ENCODE measurements at regions not wholly inside any gene's neighbourhood (a gene's known extent, or its start where the extent isn't known, plus 50 kb on each side); places are given as distances from the start of the nearest gene placed in this dataset.

DNA sequence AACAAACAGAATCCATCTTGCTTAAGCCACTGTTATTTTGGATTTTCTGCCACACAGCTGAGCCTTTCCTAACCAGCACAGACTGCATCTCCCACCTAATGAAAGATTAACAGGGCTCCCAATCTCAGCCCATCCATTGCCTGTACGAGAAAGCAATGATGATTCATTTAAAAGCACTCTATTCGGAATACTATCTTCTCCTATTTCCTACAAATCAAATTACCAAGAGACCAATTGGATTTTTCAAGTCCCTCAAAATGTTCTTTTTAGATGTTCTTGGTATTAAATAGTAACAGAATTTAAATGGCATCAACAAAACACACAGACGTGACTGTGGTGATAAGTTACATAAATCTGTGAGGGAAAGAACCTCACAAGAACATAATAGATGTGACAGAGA is 324.1 kb downstream of the AGTPBP1 start:
- TF ChIP-seq, protein P1, sequence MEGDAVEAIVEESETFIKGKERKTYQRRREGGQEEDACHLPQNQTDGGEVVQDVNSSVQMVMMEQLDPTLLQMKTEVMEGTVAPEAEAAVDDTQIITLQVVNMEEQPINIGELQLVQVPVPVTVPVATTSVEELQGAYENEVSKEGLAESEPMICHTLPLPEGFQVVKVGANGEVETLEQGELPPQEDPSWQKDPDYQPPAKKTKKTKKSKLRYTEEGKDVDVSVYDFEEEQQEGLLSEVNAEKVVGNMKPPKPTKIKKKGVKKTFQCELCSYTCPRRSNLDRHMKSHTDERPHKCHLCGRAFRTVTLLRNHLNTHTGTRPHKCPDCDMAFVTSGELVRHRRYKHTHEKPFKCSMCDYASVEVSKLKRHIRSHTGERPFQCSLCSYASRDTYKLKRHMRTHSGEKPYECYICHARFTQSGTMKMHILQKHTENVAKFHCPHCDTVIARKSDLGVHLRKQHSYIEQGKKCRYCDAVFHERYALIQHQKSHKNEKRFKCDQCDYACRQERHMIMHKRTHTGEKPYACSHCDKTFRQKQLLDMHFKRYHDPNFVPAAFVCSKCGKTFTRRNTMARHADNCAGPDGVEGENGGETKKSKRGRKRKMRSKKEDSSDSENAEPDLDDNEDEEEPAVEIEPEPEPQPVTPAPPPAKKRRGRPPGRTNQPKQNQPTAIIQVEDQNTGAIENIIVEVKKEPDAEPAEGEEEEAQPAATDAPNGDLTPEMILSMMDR (IDR thresholded peaks at IDR 0.05; ENCODE audit: control insufficient read depth, extremely low read depth, insufficient read depth), result no peak
- no peak overlapping the region for H3K4me3 ChIP-seq (ENCODE audit: low read depth, low read length)
- DNase-seq (ENCODE audit: low read depth), result no peak

DNA sequence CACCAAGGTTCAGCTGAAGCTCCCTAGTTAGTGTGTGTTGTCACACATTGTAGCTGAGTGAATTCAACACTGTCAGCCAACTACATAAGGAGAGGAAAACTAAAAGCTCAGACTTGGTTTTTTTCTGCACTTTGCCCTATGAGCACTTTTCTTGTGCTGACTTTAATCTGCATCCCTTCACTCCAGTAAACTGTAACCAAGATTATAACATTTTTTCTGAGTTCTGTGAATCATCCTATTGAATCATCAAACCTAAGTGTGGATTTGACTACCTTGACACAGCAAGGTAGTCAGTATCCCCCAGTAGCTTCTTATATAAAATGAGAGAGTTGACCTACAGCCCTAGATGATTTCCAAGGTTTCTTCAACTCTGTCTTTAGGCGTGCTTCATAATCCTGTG is 325.0 kb downstream of the AGTPBP1 start:
- H3K4me3 ChIP-seq (ENCODE audit: low read depth, low read length), result no peak overlapping the region
- no peak for DNase-seq (ENCODE audit: low read depth)
- TF ChIP-seq, protein P1 (IDR thresholded peaks at IDR 0.05; ENCODE audit: control insufficient read depth, extremely low read depth, insufficient read depth), result no peak

DNA sequence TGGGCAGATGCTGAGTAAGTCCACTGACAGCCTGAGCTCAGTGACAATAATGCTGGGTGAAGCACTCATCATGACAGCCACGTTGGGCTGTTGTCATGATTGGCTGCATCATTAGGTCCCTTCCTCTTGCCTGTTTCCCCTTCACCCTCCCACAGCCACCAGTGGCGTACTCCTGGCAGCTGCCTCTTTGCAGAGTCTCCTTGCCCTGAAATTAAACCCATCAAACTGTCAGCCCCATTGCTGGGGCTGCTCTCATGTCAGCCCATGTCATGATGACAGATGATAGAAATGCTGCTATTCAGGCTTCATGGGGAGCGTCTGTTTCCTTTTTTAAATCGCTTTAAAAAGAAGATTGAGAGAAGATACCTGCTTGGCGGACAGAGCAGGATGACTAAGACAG is 327.4 kb downstream of the AGTPBP1 start:
- TF ChIP-seq, protein P1 (IDR thresholded peaks at IDR 0.05; ENCODE audit: control insufficient read depth, extremely low read depth, insufficient read depth), result no peak
- no peak for DNase-seq (ENCODE audit: low read depth)
- no peak overlapping the region for H3K4me3 ChIP-seq (ENCODE audit: low read depth, low read length)

DNA sequence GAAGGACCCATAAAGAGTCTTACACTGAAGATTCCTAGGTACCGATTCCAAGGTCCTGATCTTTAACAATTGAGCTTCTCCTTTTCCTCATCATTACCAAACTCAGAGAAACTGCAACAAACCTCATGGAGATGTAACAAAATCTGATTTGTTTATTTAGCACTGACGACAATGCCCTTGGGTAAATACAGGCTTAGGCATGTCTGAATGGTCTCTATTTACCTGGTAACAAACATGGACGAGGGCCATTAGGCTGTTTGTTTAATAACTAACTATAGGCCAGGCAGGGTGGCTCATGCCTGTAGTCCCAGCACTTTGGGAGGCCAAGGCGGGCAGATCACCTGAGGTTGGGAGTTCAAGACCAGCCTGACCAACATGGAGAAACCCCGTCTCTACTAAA is 333.3 kb downstream of the AGTPBP1 start:
- peak; percentile 88 for DNase-seq (ENCODE audit: low read depth)
- H3K4me3 ChIP-seq (ENCODE audit: low read depth, low read length), result no peak overlapping the region
- TF ChIP-seq, protein P1 (IDR thresholded peaks at IDR 0.05; ENCODE audit: control insufficient read depth, extremely low read depth, insufficient read depth), result no peak

DNA sequence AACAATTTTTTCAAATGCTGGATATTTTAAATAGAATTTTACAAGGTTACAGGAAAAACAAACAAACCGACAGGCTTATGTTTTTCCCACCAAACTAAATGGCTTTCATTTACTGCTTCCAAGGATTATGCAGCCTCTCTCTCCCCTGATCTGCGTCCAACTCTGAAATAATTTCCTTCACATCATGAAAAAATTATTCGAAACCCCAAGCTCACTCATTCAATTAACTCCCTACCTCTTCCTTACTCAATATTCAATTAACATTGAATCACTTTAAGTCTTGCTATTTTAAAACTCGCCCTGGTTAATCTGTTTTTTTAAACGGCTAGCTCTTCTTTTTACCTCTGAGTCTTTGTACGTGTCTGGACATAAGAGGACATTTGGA is 336.2 kb downstream of the AGTPBP1 start:
- TF ChIP-seq, protein P1 (IDR thresholded peaks at IDR 0.05; ENCODE audit: control insufficient read depth, extremely low read depth, insufficient read depth), result no peak
- H3K4me3 ChIP-seq (ENCODE audit: low read depth, low read length), result no peak overlapping the region
- DNase-seq (ENCODE audit: low read depth), result no peak

DNA sequence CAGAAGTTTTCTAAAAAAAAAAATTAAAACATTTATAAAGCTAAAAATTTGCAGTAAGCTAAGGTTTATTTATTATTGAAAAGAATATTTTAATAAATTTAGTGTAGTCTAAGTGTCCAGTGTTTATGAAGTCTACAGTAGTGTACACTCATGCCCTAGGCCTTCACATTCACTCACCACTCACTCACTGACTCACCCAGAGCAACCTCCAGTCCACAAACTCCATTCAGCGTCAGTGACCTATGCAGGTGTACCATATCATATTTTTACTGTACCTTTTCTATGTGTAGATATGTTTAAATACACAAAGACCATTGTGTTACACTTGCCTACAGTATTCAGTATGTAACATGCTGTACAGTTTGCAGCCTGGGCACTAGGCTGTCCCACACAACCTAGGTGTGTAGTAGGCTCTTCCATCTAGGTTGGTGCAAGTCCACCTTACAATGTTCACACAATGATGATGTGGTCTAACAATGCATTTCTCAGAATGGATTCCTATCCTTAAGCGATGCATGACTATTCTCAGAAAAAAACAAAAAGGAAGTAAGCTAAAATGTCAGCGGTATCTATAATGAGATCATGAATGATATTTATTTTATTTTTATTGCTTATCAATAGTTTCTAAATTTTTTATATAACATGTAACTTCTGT is 336.7 kb downstream of the AGTPBP1 start:
- TF ChIP-seq, protein P1 (IDR thresholded peaks at IDR 0.05; ENCODE audit: control insufficient read depth, extremely low read depth, insufficient read depth), result no peak
- DNase-seq (ENCODE audit: low read depth), result no peak
- H3K4me3 ChIP-seq (ENCODE audit: low read depth, low read length), result no peak overlapping the region

DNA sequence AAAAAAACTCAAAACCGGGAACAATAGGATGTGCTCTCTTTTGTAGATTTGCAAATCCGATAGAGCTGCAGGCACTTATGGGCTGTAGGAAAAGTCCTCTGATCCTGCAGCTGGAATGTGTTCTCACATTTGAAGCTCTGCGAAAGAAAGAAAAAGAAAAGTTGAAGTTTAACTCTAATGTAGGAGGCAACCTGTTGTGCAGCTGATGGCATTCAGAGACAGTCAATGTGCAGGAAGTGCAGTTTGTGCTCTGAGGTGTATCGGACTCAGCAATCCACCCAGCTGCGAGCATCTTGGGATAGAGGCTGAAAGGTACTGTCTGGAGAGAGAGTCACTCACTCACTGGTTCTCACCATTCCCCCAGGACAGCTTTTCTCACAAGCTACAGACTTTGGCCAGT is 339.2 kb downstream of the AGTPBP1 start:
- no peak overlapping the region for H3K4me3 ChIP-seq (ENCODE audit: low read depth, low read length)
- TF ChIP-seq, protein P1 (IDR thresholded peaks at IDR 0.05; ENCODE audit: control insufficient read depth, extremely low read depth, insufficient read depth), result no peak
- no peak for DNase-seq (ENCODE audit: low read depth)

All from LNCaP clone FGC (cell line).